MM.1S (cell line): ENCODE measurements at regions not wholly inside any gene's neighbourhood (a gene's known extent, or its start where the extent isn't known, plus 50 kb on each side); places are given as distances from the start of the nearest gene placed in this dataset.

Experiments used
- DNase-seq: peaks from one replicate; pipeline ENCODE4 v3.0.0-alpha.2; 2015
- H2AFZ ChIP-seq: fragments of 300-600 bp; sonication (generic); 2 replicates; pipeline ENCODE4 v1.6.0; 2016; ENCODE audit warnings: antibody characterized with exemption, low read length
- H3F3A ChIP-seq: fragments of 300-600 bp; sonication (generic); 2 replicates; pipeline ENCODE4 v1.6.1; 2016; ENCODE audit warnings: mild to moderate bottlenecking, antibody characterized with exemption, low read length, moderate library complexity, mixed read lengths; ENCODE audit not compliant: insufficient read depth
- H3K27ac ChIP-seq: fragments of 300-600 bp; sonication (generic); 2 replicates; pipeline ENCODE4 v1.5.1; 2016; ENCODE audit warnings: mild to moderate bottlenecking, low read length
- H3K27me3 ChIP-seq: fragments of 300-600 bp; sonication (generic); replicated peaks from 2 replicates; pipeline ENCODE4 v1.6.0; 2016; ENCODE audit warnings: low read length; ENCODE audit not compliant: insufficient read depth
- H3K36me3 ChIP-seq: fragments of 300-600 bp; sonication (generic); replicated peaks from 2 replicates; pipeline ENCODE4 v1.6.1; 2016; ENCODE audit warnings: mild to moderate bottlenecking, low read length, mixed read lengths; ENCODE audit not compliant: insufficient read depth
- H3K4me1 ChIP-seq: fragments of 300-600 bp; sonication (generic); 2 replicates; pipeline ENCODE4 v1.6.1; 2016; ENCODE audit warnings: low read length, mixed read lengths
- H3K4me2 ChIP-seq: fragments of 300-600 bp; sonication (generic); 2 replicates; pipeline ENCODE4 v1.6.0; 2016; ENCODE audit warnings: low read depth, low read length
- H3K4me3 ChIP-seq: fragments of 300-600 bp; sonication (generic); 2 replicates; pipeline ENCODE4 v1.5.1; 2016; ENCODE audit warnings: low read length, mixed read lengths
- H3K79me2 ChIP-seq: fragments of 300-600 bp; sonication (generic); 2 replicates; pipeline ENCODE4 v1.6.1; 2016; ENCODE audit warnings: mixed run types, low read length, mixed read lengths
- H3K9ac ChIP-seq: fragments of 300-600 bp; sonication (generic); 2 replicates; pipeline ENCODE4 v1.6.1; 2016; ENCODE audit warnings: low read length, mixed read lengths
- H3K9me2 ChIP-seq: fragments of 300-600 bp; sonication (generic); replicated peaks from 2 replicates; pipeline ENCODE4 v1.6.1; 2016; ENCODE audit warnings: mild to moderate bottlenecking, low read length, mixed read lengths; ENCODE audit not compliant: insufficient read depth
- H3K9me3 ChIP-seq: fragments of 300-600 bp; sonication (generic); replicated peaks from 2 replicates; pipeline ENCODE4 v1.6.1; 2016; ENCODE audit warnings: mild to moderate bottlenecking, low read length, mixed read lengths; ENCODE audit not compliant: insufficient read depth
- H4K20me1 ChIP-seq: fragments of 300-600 bp; sonication (generic); 2 replicates; pipeline ENCODE4 v1.6.1; 2016; ENCODE audit warnings: mild to moderate bottlenecking, low read length, moderate library complexity, mixed read lengths; ENCODE audit not compliant: insufficient read depth
- EZH2 ChIP-seq: fragments of 300-600 bp; sonication (generic); optimal IDR thresholded peaks from 2 replicates; pipeline ENCODE3; 2017; ENCODE audit warnings: low read depth, mild to moderate bottlenecking, antibody characterized with exemption, low read length, mixed read lengths
- EZH2phosphoT487 ChIP-seq: fragments of 300-600 bp; sonication (generic); IDR thresholded peaks from 2 replicates; pipeline ENCODE4 v1.6.1; 2018; ENCODE audit warnings: antibody characterized with exemption, low read length
- TF ChIP-seq, protein P1 (sequence below): fragments of 300-600 bp; sonication (generic); IDR thresholded peaks from 2 replicates; pipeline ENCODE4 v1.5.1; 2016; ENCODE audit warnings: antibody characterized with exemption, low read length, mixed read lengths

DNA sequence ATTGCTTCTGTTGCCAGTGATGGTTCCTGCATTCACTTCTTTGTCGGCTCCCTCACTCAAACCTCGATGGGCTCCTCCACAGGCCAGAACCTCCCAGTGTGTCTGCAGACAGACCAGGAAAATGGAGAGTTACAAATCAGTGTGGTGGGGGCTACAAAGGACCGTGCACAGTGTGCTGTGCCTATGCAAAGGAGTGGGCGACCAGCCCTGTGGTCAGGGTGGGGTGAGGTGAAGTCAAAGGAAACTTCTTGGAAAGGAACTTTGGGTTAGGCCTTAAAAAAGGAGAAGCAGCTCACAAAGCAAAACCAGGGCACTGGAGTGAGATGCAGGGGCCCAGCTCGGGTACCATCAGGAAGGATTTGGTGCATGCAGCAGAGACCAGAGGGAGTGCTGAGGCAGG is 304.3 kb upstream of the ZMIZ1 start:
- H3K27ac ChIP-seq: no peak overlapping the region
- H3K9me3 ChIP-seq: no peaks in the 10 kb centered on the region
- no peaks in the 10 kb centered on the region for H3K4me1 ChIP-seq
- no peaks in the 10 kb centered on the region for H3F3A ChIP-seq
- H3K4me3 ChIP-seq: no peak overlapping the region
- H3K9me2 ChIP-seq: no peaks in the 10 kb centered on the region
- no peaks in the 10 kb centered on the region for H3K79me2 ChIP-seq
- DNase-seq: no peak
- no peaks in the 10 kb centered on the region for H3K27me3 ChIP-seq
- no peak overlapping the region for H3K9ac ChIP-seq
- H3K36me3 ChIP-seq: no peaks in the 10 kb centered on the region
- H2AFZ ChIP-seq: no peak overlapping the region
- H4K20me1 ChIP-seq: no peaks in the 10 kb centered on the region
- no peak for TF ChIP-seq EZH2
- TF ChIP-seq EZH2phosphoT487: no peak
- TF ChIP-seq, protein P1, sequence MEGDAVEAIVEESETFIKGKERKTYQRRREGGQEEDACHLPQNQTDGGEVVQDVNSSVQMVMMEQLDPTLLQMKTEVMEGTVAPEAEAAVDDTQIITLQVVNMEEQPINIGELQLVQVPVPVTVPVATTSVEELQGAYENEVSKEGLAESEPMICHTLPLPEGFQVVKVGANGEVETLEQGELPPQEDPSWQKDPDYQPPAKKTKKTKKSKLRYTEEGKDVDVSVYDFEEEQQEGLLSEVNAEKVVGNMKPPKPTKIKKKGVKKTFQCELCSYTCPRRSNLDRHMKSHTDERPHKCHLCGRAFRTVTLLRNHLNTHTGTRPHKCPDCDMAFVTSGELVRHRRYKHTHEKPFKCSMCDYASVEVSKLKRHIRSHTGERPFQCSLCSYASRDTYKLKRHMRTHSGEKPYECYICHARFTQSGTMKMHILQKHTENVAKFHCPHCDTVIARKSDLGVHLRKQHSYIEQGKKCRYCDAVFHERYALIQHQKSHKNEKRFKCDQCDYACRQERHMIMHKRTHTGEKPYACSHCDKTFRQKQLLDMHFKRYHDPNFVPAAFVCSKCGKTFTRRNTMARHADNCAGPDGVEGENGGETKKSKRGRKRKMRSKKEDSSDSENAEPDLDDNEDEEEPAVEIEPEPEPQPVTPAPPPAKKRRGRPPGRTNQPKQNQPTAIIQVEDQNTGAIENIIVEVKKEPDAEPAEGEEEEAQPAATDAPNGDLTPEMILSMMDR: no peak
- no peak overlapping the region for H3K4me2 ChIP-seq

DNA sequence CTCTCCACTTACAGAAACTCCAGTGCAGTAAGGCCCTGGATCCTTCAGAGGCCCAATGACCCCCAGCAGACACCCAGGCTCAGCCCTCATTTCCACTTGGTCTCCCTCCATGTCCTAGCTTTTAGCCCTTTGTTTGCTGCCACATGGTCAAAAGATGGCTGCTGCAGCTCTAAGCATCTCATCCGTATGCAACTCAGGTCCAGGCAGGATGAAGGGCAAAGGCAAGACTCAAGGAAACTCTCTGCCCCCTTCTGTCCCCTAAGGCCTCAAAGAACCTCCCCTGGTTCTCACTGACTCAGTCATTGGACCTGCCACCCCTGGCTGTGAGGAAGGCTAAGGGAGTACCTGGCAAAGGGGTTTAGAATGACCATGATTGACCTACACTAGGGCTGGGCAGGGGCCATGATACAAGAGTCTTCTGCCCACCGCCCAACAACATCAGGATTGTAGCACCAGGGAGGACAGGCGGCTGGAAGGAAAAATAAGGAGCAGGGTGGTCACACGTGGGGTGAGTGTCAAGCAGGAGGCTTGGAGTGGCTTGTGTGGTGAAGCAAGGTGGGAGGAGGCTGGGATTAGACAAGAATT is 303.8 kb upstream of the ZMIZ1 start:
- no peak overlapping the region for H3K4me2 ChIP-seq
- H3F3A ChIP-seq: no peaks in the 10 kb centered on the region
- TF ChIP-seq, protein P1: no peak
- TF ChIP-seq EZH2phosphoT487: no peak
- no peaks in the 10 kb centered on the region for H3K4me1 ChIP-seq
- no peak overlapping the region for H3K27ac ChIP-seq
- H2AFZ ChIP-seq: no peak overlapping the region
- no peaks in the 10 kb centered on the region for H3K27me3 ChIP-seq
- no peaks in the 10 kb centered on the region for H4K20me1 ChIP-seq
- H3K9me3 ChIP-seq: no peaks in the 10 kb centered on the region
- H3K9ac ChIP-seq: no peak overlapping the region
- no peaks in the 10 kb centered on the region for H3K9me2 ChIP-seq
- H3K79me2 ChIP-seq: no peaks in the 10 kb centered on the region
- DNase-seq: no peak
- no peak overlapping the region for H3K4me3 ChIP-seq
- no peaks in the 10 kb centered on the region for H3K36me3 ChIP-seq

DNA sequence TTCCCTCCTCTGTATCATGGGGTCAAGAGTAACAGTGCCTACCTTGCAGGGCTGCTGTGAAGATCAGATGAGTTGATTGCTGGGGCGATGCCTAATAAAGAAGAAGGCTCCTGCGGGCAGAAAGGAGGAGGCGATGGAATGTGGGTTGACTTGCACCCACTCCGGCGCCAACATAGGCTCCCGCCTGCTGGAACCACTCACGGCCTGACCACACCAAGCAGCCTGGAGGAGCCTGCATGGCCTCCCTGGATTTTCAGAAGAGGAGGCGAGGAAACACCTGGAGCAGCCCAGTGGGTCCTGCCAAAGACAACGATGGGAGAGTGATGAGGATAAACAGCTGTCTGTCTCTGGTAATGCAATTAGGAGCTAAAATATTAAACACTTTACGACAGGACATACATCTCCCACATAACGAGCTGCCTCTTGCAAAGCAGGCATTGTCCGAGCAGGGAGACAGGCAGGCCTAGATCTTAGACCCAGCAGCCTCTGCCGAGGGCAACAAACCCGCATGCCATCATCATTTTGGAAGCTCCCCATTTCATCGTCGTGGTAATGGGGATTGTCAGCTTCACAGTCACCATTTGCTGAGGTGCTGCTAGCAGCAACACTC is 302.9 kb upstream of the ZMIZ1 start:
- Histone ChIP-seq H3K4me2 (no peak overlapping the region), H3K27me3 (no peaks in the 10 kb centered on the region), H3F3A (no peaks in the 10 kb centered on the region), H3K4me1 (no peaks in the 10 kb centered on the region), H3K27ac (no peak overlapping the region), H3K36me3 (no peaks in the 10 kb centered on the region), H3K4me3 (no peak overlapping the region), H3K9me2 (no peaks in the 10 kb centered on the region), H3K9ac (no peak overlapping the region), H4K20me1 (no peaks in the 10 kb centered on the region), H3K9me3 (no peaks in the 10 kb centered on the region), H3K79me2 (no peaks in the 10 kb centered on the region), H2AFZ (no peak overlapping the region)
- TF ChIP-seq EZH2 (no peak), EZH2phosphoT487 (no peak)
- TF ChIP-seq, protein P1: no peak
- no peak for DNase-seq
